ENCODE measurements at regions not wholly inside any gene's neighbourhood (a gene's known extent, or its start where the extent isn't known, plus 50 kb on each side); places are given as distances from the start of the nearest gene placed in this dataset.

GRCh38 chr3:176969066-176969465 is 228.2 kb downstream of the TBL1XR1 start:
- Histone ChIP-seq H3K9me3 (ENCODE audit: insufficient read depth, low read depth) (no peaks in the 10 kb centered on the region), H3K27ac (no peak overlapping the region), H3K4me3 (no peak overlapping the region), H3K79me2 (ENCODE audit: low read depth) (no peaks in the 10 kb centered on the region), H3K36me3 (ENCODE audit: low read depth) (no peaks in the 10 kb centered on the region), H3K9me2 (ENCODE audit: insufficient read depth) (no peaks in the 10 kb centered on the region), H3K4me2 (no peak overlapping the region), H3F3A (ENCODE audit: insufficient read depth, low read depth) (no peaks in the 10 kb centered on the region), H3K27me3 (ENCODE audit: insufficient read depth, low read depth) (no peaks in the 10 kb centered on the region), H4K20me1 (ENCODE audit: insufficient read depth) (no peaks in the 10 kb centered on the region), H3K4me1 (replicated peaks; ENCODE audit: insufficient read depth) (peaks cover 9% of the 10 kb centered on the region), H2AFZ (no peak overlapping the region)
- ChIA-PET CTCF (no interaction called here), POLR2A (ENCODE audit: unreplicated experiment) (no interaction called here)
- intact Hi-C loops (cut with micrococcal nuclease; ENCODE audit: unreplicated experiment): loop anchor here (10.0 kb wide), 1 partner anchor 386 kb away; no protein-coding TSS in a partner anchor
- no peak for TF ChIP-seq CTCF (conservative IDR thresholded peaks at IDR 0.05)
- no peak for TF ChIP-seq EZH2 (IDR thresholded peaks at IDR 0.05; ENCODE audit: low read depth)
- BruUV-seq (replicated peaks): no TSS peak
- no peak for DNase-seq

GRCh38 chr3:176968631-176969030 is 228.7 kb downstream of the TBL1XR1 start:
- DNase-seq: no peak
- Histone ChIP-seq H3K4me2 (no peak overlapping the region), H3K9me3 (ENCODE audit: insufficient read depth, low read depth) (no peaks in the 10 kb centered on the region), H3K4me3 (no peak overlapping the region), H3K4me1 (replicated peaks; ENCODE audit: insufficient read depth) (peaks cover 9% of the 10 kb centered on the region), H3K27me3 (ENCODE audit: insufficient read depth, low read depth) (no peaks in the 10 kb centered on the region), H4K20me1 (ENCODE audit: insufficient read depth) (no peaks in the 10 kb centered on the region), H3K9me2 (ENCODE audit: insufficient read depth) (0 out of 2 replicates have a peak, but pooled peaks cover under 1% of the 10 kb centered on the region), H3K79me2 (ENCODE audit: low read depth) (no peaks in the 10 kb centered on the region), H3K27ac (no peak overlapping the region), H2AFZ (no peak overlapping the region), H3K36me3 (ENCODE audit: low read depth) (no peaks in the 10 kb centered on the region), H3F3A (ENCODE audit: insufficient read depth, low read depth) (no peaks in the 10 kb centered on the region)
- intact Hi-C loops (cut with micrococcal nuclease; ENCODE audit: unreplicated experiment): loop anchor here (10.0 kb wide), 1 partner anchor 386 kb away; no protein-coding TSS in a partner anchor
- POLR2A ChIA-PET (ENCODE audit: unreplicated experiment): no interaction called here
- BruUV-seq (replicated peaks): no TSS peak
- no peak for TF ChIP-seq CTCF (conservative IDR thresholded peaks at IDR 0.05)
- TF ChIP-seq EZH2 (IDR thresholded peaks at IDR 0.05; ENCODE audit: low read depth): no peak
- CTCF ChIA-PET: no interaction called here

- 0 out of 2 replicates have a peak, but pooled peaks cover 4% of the 10 kb centered on the region for H3K9me2 ChIP-seq (ENCODE audit: insufficient read depth)
- CTCF ChIA-PET: no interaction called here
These were observed 229.8 kb downstream of the TBL1XR1 start for GRCh38 chr3:176967522-176967921.

More at GRCh38 chr3:176967522-176967921, 229.8 kb downstream of the TBL1XR1 start:
- no peaks in the 10 kb centered on the region for H3F3A ChIP-seq (ENCODE audit: insufficient read depth, low read depth)
- 0 out of 2 replicates have a peak overlapping the region, but pooled peaks have one; percentile 1 for H3K4me2 ChIP-seq
- POLR2A ChIA-PET (ENCODE audit: unreplicated experiment): no interaction called here
- intact Hi-C loops (cut with micrococcal nuclease; ENCODE audit: unreplicated experiment): loop anchor here (10.0 kb wide), 1 partner anchor 387 kb away; no protein-coding TSS in a partner anchor
- H3K27ac ChIP-seq: no peak overlapping the region
- peaks cover 9% of the 10 kb centered on the region for H3K4me1 ChIP-seq (replicated peaks; ENCODE audit: insufficient read depth)
- no peak overlapping the region for H3K4me3 ChIP-seq
- H4K20me1 ChIP-seq (ENCODE audit: insufficient read depth): no peaks in the 10 kb centered on the region
- H3K27me3 ChIP-seq (ENCODE audit: insufficient read depth, low read depth): no peaks in the 10 kb centered on the region
- no peak overlapping the region for H2AFZ ChIP-seq
- H3K36me3 ChIP-seq (ENCODE audit: low read depth): no peaks in the 10 kb centered on the region
- peak; percentile 31 to 62 for DNase-seq
- no peaks in the 10 kb centered on the region for H3K79me2 ChIP-seq (ENCODE audit: low read depth)
- H3K9me3 ChIP-seq (ENCODE audit: insufficient read depth, low read depth): no peaks in the 10 kb centered on the region
- TF ChIP-seq EZH2 (IDR thresholded peaks at IDR 0.05; ENCODE audit: low read depth): no peak
- TF ChIP-seq CTCF (conservative IDR thresholded peaks at IDR 0.05): no peak
- BruUV-seq (replicated peaks): no TSS peak

Measured in PC-9 (cell line).